ENCODE measurements at regions not wholly inside any gene's neighbourhood (a gene's known extent, or its start where the extent isn't known, plus 50 kb on each side); places are given as distances from the start of the nearest gene placed in this dataset.
"Not testable (repeated sequence)": the region's sequence is repeated elsewhere in the genome, so short reads cannot be mapped to it uniquely, and the experiment has no call there.

GRCh38 chr1:101367630-101368029 lies 130.8 kb downstream of the S1PR1 start:
- no peak for DNase-seq (ENCODE audit: low spot score)

- no peak for DNase-seq (ENCODE audit: low spot score)
These were observed 133.7 kb downstream of the S1PR1 start for GRCh38 chr1:101370488-101370887.

- DNase-seq (ENCODE audit: low spot score), result no peak
These were observed 134.4 kb downstream of the S1PR1 start for GRCh38 chr1:101371259-101371658.

GRCh38 chr1:101373570-101373969 lies 136.8 kb downstream of the S1PR1 start:
- no peak for DNase-seq (ENCODE audit: low spot score)

GRCh38 chr1:101375448-101375847 lies 138.6 kb downstream of the S1PR1 start:
- not testable (repeated sequence) for DNase-seq (ENCODE audit: low spot score)

GRCh38 chr1:101376121-101377083 lies 139.6 kb downstream of the S1PR1 start:
- DNase-seq (ENCODE audit: low spot score), result no peak

- DNase-seq (ENCODE audit: low spot score), result no peak
These were observed 140.4 kb downstream of the S1PR1 start for GRCh38 chr1:101377084-101377835.

GRCh38 chr1:101379037-101379436 lies 142.2 kb downstream of the S1PR1 start:
- no peak for DNase-seq (ENCODE audit: low spot score)

- DNase-seq (ENCODE audit: low spot score), result no peak
These were observed 143.1 kb downstream of the S1PR1 start for GRCh38 chr1:101379950-101380349.

- DNase-seq (ENCODE audit: low spot score), result no peak
These were observed 145.3 kb downstream of the S1PR1 start for GRCh38 chr1:101382135-101382534.

GRCh38 chr1:101388904-101389546 lies 152.2 kb downstream of the S1PR1 start:
- no peak for DNase-seq (ENCODE audit: low spot score)

- no peak for DNase-seq (ENCODE audit: low spot score)
These were observed 152.7 kb downstream of the S1PR1 start for GRCh38 chr1:101389547-101389929.

- no peak for DNase-seq (ENCODE audit: low spot score)
These were observed 155.7 kb downstream of the S1PR1 start for GRCh38 chr1:101392552-101392951.

- DNase-seq (ENCODE audit: low spot score), result no peak
These were observed 157.2 kb downstream of the S1PR1 start for GRCh38 chr1:101394041-101394440.

- no peak for DNase-seq (ENCODE audit: low spot score)
These were observed 162.4 kb downstream of the S1PR1 start for GRCh38 chr1:101399222-101399621.

- no peak for DNase-seq (ENCODE audit: low spot score)
These were observed 169.5 kb downstream of the S1PR1 start for GRCh38 chr1:101406271-101406670.

- DNase-seq (ENCODE audit: low spot score), result no peak
These were observed 169.9 kb downstream of the S1PR1 start for GRCh38 chr1:101406681-101407080.

- DNase-seq (ENCODE audit: low spot score), result no peak
These were observed 170.8 kb downstream of the S1PR1 start for GRCh38 chr1:101407505-101408211.

- DNase-seq (ENCODE audit: low spot score), result no peak
These were observed 171.6 kb downstream of the S1PR1 start for GRCh38 chr1:101408212-101409042.

- DNase-seq (ENCODE audit: low spot score), result no peak
These were observed 172.3 kb downstream of the S1PR1 start for GRCh38 chr1:101409102-101409501.

Measured in Ammon's horn (tissue), 1 donor.